GM19324 (cell line): ENCODE measurements at regions not wholly inside any gene's neighbourhood (a gene's known extent, or its start where the extent isn't known, plus 50 kb on each side); places are given as distances from the start of the nearest gene placed in this dataset.
"Not testable (repeated sequence)": the region's sequence is repeated elsewhere in the genome, so short reads cannot be mapped to it uniquely, and the experiment has no call there.

Experiments
- ATAC-seq: cut with Tn5 transposase; IDR thresholded peaks from one replicate; pipeline ENCODE4 v1.9.1; 2021; ENCODE audit warnings: mild to moderate bottlenecking, moderate library complexity; ENCODE audit not compliant: unreplicated experiment, low FRiP score

- ATAC-seq = no peak
These were observed 2057.1 kb upstream of the PCDH20 start for GRCh38 chr13:63472711-63473110.

GRCh38 chr13:63463782-63464610 lies 2048.3 kb upstream of the PCDH20 start:
- ATAC-seq = no peak

- ATAC-seq = no peak
These were observed 2044.9 kb upstream of the PCDH20 start for GRCh38 chr13:63460462-63461090.

- ATAC-seq = no peak
These were observed 2041.5 kb upstream of the PCDH20 start for GRCh38 chr13:63457186-63457585.

GRCh38 chr13:63455938-63456337 lies 2040.3 kb upstream of the PCDH20 start:
- ATAC-seq = no peak

GRCh38 chr13:63449550-63449949 lies 2033.9 kb upstream of the PCDH20 start:
- no peak for ATAC-seq

GRCh38 chr13:63448692-63449091 lies 2033.0 kb upstream of the PCDH20 start:
- ATAC-seq = no peak

- no peak for ATAC-seq
These were observed 2030.7 kb upstream of the PCDH20 start for GRCh38 chr13:63446329-63446728.

- ATAC-seq = not testable (repeated sequence)
These were observed 2028.6 kb upstream of the PCDH20 start for GRCh38 chr13:63444225-63444624.

GRCh38 chr13:63438951-63439350 lies 2023.3 kb upstream of the PCDH20 start:
- ATAC-seq = no peak

GRCh38 chr13:63436325-63436668 lies 2020.6 kb upstream of the PCDH20 start:
- no peak for ATAC-seq

GRCh38 chr13:63435667-63436324 lies 2020.1 kb upstream of the PCDH20 start:
- no peak for ATAC-seq

GRCh38 chr13:63433546-63434150 lies 2018.0 kb upstream of the PCDH20 start:
- ATAC-seq = no peak

- ATAC-seq = no peak
These were observed 2011.5 kb upstream of the PCDH20 start for GRCh38 chr13:63427170-63427569.

GRCh38 chr13:63425131-63425530 lies 2009.5 kb upstream of the PCDH20 start:
- ATAC-seq = no peak

- no peak for ATAC-seq
These were observed 2005.5 kb upstream of the PCDH20 start for GRCh38 chr13:63421123-63421522.

GRCh38 chr13:63420685-63421084 lies 2005.0 kb upstream of the PCDH20 start:
- no peak for ATAC-seq

GRCh38 chr13:63414247-63414646 lies 1998.6 kb upstream of the PCDH20 start:
- no peak for ATAC-seq

GRCh38 chr13:63409791-63410351 lies 1994.2 kb upstream of the PCDH20 start:
- ATAC-seq = no peak

- no peak for ATAC-seq
These were observed 1992.9 kb upstream of the PCDH20 start for GRCh38 chr13:63408331-63409189.
